Chondrocyte (in vitro differentiated cells): ENCODE measurements at regions not wholly inside any gene's neighbourhood (a gene's known extent, or its start where the extent isn't known, plus 50 kb on each side); places are given as distances from the start of the nearest gene placed in this dataset.
"Not testable (repeated sequence)": the region's sequence is repeated elsewhere in the genome, so short reads cannot be mapped to it uniquely, and the experiment has no call there.

ENCODE experiments used
- DNase-seq: peaks from one replicate; pipeline ENCODE4 v3.0.0; 2021; ENCODE audit warnings: mixed read lengths, low spot score
- H3K27ac Mint-ChIP-seq: one replicate; pipeline ENCODE4 v1.8.0; 2021; ENCODE audit warnings: mild to moderate bottlenecking, moderate library complexity, mixed read lengths; ENCODE audit not compliant: unreplicated experiment
- H3K27me3 Mint-ChIP-seq: 2 replicates; pipeline ENCODE4 v1.8.0; 2021; ENCODE audit warnings: low read depth, mixed read lengths
- H3K36me3 Mint-ChIP-seq: 2 replicates; pipeline ENCODE4 v1.8.0; 2021; ENCODE audit warnings: low read depth, mixed read lengths
- H3K4me1 Mint-ChIP-seq: 2 replicates; pipeline ENCODE4 v1.8.0; 2021; ENCODE audit warnings: low read depth, mild to moderate bottlenecking, mixed read lengths
- H3K4me3 Mint-ChIP-seq: one replicate; pipeline ENCODE4 v1.8.0; 2021; ENCODE audit warnings: mild to moderate bottlenecking, moderate library complexity, mixed read lengths; ENCODE audit not compliant: unreplicated experiment
- H3K9me3 Mint-ChIP-seq: 2 replicates; pipeline ENCODE4 v1.8.0; 2021; ENCODE audit warnings: low read depth, mixed read lengths
- TF ChIP-seq, protein P1 (sequence below): fragments of 200-600 bp; sonication (generic); IDR thresholded peaks from 2 replicates; pipeline ENCODE4 v1.5.0; 2021; ENCODE audit warnings: antibody characterized with exemption, mild to moderate bottlenecking, moderate library complexity

GRCh38 chr15:24777307-24777706 lies 101.7 kb downstream of the NPAP1 start:
- H3K4me3 Mint-ChIP-seq = no peak overlapping the region
- H3K27me3 Mint-ChIP-seq = no peaks in the 10 kb centered on the region
- H3K36me3 Mint-ChIP-seq = peaks cover 2% of the 10 kb centered on the region
- H3K27ac Mint-ChIP-seq = no peak overlapping the region
- TF ChIP-seq, protein P1, sequence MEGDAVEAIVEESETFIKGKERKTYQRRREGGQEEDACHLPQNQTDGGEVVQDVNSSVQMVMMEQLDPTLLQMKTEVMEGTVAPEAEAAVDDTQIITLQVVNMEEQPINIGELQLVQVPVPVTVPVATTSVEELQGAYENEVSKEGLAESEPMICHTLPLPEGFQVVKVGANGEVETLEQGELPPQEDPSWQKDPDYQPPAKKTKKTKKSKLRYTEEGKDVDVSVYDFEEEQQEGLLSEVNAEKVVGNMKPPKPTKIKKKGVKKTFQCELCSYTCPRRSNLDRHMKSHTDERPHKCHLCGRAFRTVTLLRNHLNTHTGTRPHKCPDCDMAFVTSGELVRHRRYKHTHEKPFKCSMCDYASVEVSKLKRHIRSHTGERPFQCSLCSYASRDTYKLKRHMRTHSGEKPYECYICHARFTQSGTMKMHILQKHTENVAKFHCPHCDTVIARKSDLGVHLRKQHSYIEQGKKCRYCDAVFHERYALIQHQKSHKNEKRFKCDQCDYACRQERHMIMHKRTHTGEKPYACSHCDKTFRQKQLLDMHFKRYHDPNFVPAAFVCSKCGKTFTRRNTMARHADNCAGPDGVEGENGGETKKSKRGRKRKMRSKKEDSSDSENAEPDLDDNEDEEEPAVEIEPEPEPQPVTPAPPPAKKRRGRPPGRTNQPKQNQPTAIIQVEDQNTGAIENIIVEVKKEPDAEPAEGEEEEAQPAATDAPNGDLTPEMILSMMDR = no peak
- peaks cover 33% of the 10 kb centered on the region for H3K9me3 Mint-ChIP-seq
- no peak for DNase-seq
- H3K4me1 Mint-ChIP-seq = no peaks in the 10 kb centered on the region

DNA sequence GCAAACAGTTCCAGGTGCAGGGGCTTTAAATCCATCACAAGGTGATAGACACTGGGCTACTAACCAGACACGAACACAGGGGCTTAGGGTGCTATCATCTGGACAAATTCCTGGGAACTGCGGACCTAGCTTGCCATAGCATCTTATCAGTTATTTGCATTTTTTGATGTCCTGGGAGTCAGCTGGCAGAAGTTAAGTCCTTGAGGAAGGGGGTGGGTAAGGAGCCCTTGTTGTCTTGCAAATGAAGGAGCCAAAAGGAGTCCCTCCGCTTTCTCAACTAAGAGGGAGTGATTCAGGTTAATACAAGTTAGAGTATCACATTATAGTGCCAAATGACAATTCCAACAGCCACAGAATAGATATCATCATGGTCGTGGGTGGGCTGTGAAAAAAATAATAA lies 108.9 kb downstream of the NPAP1 start:
- H3K4me1 Mint-ChIP-seq = no peaks in the 10 kb centered on the region
- TF ChIP-seq, protein P1 = no peak
- no peak overlapping the region for H3K27ac Mint-ChIP-seq
- peaks cover 44% of the 10 kb centered on the region for H3K9me3 Mint-ChIP-seq
- H3K36me3 Mint-ChIP-seq = no peaks in the 10 kb centered on the region
- H3K27me3 Mint-ChIP-seq = no peaks in the 10 kb centered on the region
- no peak for DNase-seq
- H3K4me3 Mint-ChIP-seq = no peak overlapping the region

GRCh38 chr15:24786347-24786746 lies 110.8 kb downstream of the NPAP1 start:
- Mint-ChIP-seq H3K27ac (no peak overlapping the region), H3K27me3 (no peaks in the 10 kb centered on the region), H3K4me3 (no peak overlapping the region), H3K9me3 (peaks cover 48% of the 10 kb centered on the region), H3K36me3 (no peaks in the 10 kb centered on the region), H3K4me1 (no peaks in the 10 kb centered on the region)
- DNase-seq = no peak
- TF ChIP-seq, protein P1 = no peak

- H3K9me3 Mint-ChIP-seq = peaks cover 49% of the 10 kb centered on the region
- H3K4me3 Mint-ChIP-seq, H3K4me1 Mint-ChIP-seq, DNase-seq, H3K27ac Mint-ChIP-seq, H3K27me3 Mint-ChIP-seq, H3K36me3 Mint-ChIP-seq: not testable (repeated sequence)
Observed at GRCh38 chr15:24802624-24803023, 127.0 kb downstream of the NPAP1 start.

- TF ChIP-seq, protein P1 = no peak
- Mint-ChIP-seq H3K9me3 (peaks cover 47% of the 10 kb centered on the region), H3K36me3 (no peaks in the 10 kb centered on the region), H3K27ac (no peak overlapping the region), H3K27me3 (no peaks in the 10 kb centered on the region), H3K4me3 (no peak overlapping the region), H3K4me1 (no peaks in the 10 kb centered on the region)
- DNase-seq = no peak
Observed at GRCh38 chr15:24819680-24820079, 135.1 kb upstream of the SNRPN start.

- Mint-ChIP-seq H3K9me3 (peaks cover 46% of the 10 kb centered on the region), H3K27me3 (no peaks in the 10 kb centered on the region), H3K4me1 (no peaks in the 10 kb centered on the region), H3K36me3 (no peaks in the 10 kb centered on the region), H3K27ac (no peak overlapping the region), H3K4me3 (no peak overlapping the region)
- DNase-seq = no peak
- TF ChIP-seq, protein P1 = no peak
Observed at GRCh38 chr15:24823473-24823872, 131.3 kb upstream of the SNRPN start.
